ENCODE measurements at regions not wholly inside any gene's neighbourhood (a gene's known extent, or its start where the extent isn't known, plus 50 kb on each side); places are given as distances from the start of the nearest gene placed in this dataset.

GRCh38 chrX:40244980-40245379, 147.2 kb upstream of the BCOR start:
- no peak for TF ChIP-seq CTCF (IDR thresholded peaks at IDR 0.05; ENCODE audit: borderline replicate concordance, extremely low read depth, low read length, poor library complexity, severe bottlenecking)
- no peak for TF ChIP-seq EZH2 (IDR thresholded peaks at IDR 0.05; ENCODE audit: borderline replicate concordance, low read depth, low read length, severe bottlenecking)
